Ovary (tissue), 7 donors: ENCODE measurements at regions not wholly inside any gene's neighbourhood (a gene's known extent, or its start where the extent isn't known, plus 50 kb on each side); places are given as distances from the start of the nearest gene placed in this dataset.

Source experiments
- DNase-seq, 5 donors: peaks; one replicate each; pipeline ENCODE4 v3.0.0-alpha.2; 2019 to 2020
- H3K27ac ChIP-seq, 2 donors: fragments of 200-600 bp; one replicate each; pipeline versions ENCODE4 v1.5.1 to v1.8.0; 2019 to 2022
- H3K27me3 ChIP-seq: fragments of 200-600 bp; one replicate; pipeline ENCODE4 v1.8.0; 2022
- H3K36me3 ChIP-seq: fragments of 200-600 bp; sonication (generic); one replicate; pipeline ENCODE4 v1.5.1; 2019
- H3K4me1 ChIP-seq: one replicate; pipeline ENCODE4 v1.8.1; 2013; ENCODE audit warnings: mild to moderate bottlenecking, moderate library complexity; ENCODE audit not compliant: insufficient read depth
- H3K4me3 ChIP-seq: fragments of 200-600 bp; sonication (generic); one replicate; pipeline ENCODE4 v1.5.1; 2017
- H3K9me3 ChIP-seq, 2 donors: fragments of 200-600 bp in 1 of 2; sonication (generic) in 1 of 2; one replicate each; pipeline versions ENCODE4 v1.5.1 to v1.8.1; 2013 to 2019; ENCODE audit warnings: mild to moderate bottlenecking in 1 of 2, moderate library complexity in 1 of 2
- EP300 ChIP-seq: sonication (generic); formaldehyde crosslinking; IDR thresholded peaks from one replicate; pipeline ENCODE4 v1.6.1; 2017; ENCODE audit warnings: antibody characterized with exemption
- POLR2A ChIP-seq: fragments of 450-650 bp; IDR thresholded peaks from one replicate; pipeline ENCODE4 v1.6.1; 2017; ENCODE audit warnings: antibody characterized with exemption, mild to moderate bottlenecking, moderate library complexity
- WGBS, 3 donors: extraction: QIAGEN DNeasy Blood & Tissue Kit in 1 of 3; methylation state at CpG; one replicate each; pipeline versions ENCODE4 v1.1.5 to v1.1.7; 2013 to 2017; 5-methylcytosine and 5-hydroxymethylcytosine counted together
- intact Hi-C, 4 donors: fragments of 100-400 bp; cut with DNase I; formaldehyde crosslinking; loops; one replicate each; pipeline versions ENCODE4 v1.11.0 to v1.15.1; 2022 to 2023
- TF ChIP-seq, protein P1 (sequence below), 3 donors: fragments of 450-650 bp in 2 of 3; fragments of 200-600 bp in 1 of 3; IDR thresholded peaks; one replicate each; pipeline versions ENCODE4 v1.5.1 to v1.8.0; 2016 to 2022; ENCODE audit warnings: antibody characterized with exemption in 3 of 3, mild to moderate bottlenecking in 1 of 3
- donor health status: DM: no; HTN: no; CAD: no; lungs with moderate emphysema.
- donor health status: DM: no; HTN: no; CAD: no.
- donor health status: Bipolar disorder and iron deficiency.
- donor health status: DM: no; HTN: no; CAD: no.
- donor health status: DM: yes; HTN: yes; CAD: no.

DNA sequence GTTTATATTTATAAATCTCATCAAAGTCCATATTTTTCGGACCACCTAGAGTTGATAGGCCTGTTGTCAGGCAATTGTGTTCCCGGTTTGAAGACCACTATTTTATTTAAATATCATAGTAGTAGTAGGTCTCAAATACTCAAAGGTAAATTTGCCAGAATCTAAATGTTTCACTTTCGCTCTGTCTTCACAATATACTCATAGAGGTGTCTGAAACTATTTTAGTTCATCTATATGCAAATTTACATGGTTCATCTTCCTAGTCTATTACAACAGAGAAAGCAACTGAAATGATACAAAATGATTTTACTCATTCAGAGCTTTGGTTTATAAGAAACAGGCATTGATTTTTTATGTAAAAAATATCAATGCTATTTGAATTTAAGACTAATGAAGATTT lies 1897.5 kb downstream of the EFNA5 start:
- Histone ChIP-seq H3K4me1 (no peaks in the 10 kb centered on the region), H3K36me3 (no peaks in the 10 kb centered on the region), H3K27me3 (no peaks in the 10 kb centered on the region), H3K27ac (no peak overlapping the region), H3K9me3 (no peaks in the 10 kb centered on the region), H3K4me3 (no peak overlapping the region)
- 89 to 95% (median 94%) methylated on average over 3 of the region's 3 CpGs for WGBS, 3 donors
- intact Hi-C loops, result no loop called here
- no peak for DNase-seq
- TF ChIP-seq, protein P1, sequence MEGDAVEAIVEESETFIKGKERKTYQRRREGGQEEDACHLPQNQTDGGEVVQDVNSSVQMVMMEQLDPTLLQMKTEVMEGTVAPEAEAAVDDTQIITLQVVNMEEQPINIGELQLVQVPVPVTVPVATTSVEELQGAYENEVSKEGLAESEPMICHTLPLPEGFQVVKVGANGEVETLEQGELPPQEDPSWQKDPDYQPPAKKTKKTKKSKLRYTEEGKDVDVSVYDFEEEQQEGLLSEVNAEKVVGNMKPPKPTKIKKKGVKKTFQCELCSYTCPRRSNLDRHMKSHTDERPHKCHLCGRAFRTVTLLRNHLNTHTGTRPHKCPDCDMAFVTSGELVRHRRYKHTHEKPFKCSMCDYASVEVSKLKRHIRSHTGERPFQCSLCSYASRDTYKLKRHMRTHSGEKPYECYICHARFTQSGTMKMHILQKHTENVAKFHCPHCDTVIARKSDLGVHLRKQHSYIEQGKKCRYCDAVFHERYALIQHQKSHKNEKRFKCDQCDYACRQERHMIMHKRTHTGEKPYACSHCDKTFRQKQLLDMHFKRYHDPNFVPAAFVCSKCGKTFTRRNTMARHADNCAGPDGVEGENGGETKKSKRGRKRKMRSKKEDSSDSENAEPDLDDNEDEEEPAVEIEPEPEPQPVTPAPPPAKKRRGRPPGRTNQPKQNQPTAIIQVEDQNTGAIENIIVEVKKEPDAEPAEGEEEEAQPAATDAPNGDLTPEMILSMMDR (IDR thresholded peaks at IDR 0.05), result no peak
- TF ChIP-seq POLR2A (no peak), EP300 (no peak)

DNA sequence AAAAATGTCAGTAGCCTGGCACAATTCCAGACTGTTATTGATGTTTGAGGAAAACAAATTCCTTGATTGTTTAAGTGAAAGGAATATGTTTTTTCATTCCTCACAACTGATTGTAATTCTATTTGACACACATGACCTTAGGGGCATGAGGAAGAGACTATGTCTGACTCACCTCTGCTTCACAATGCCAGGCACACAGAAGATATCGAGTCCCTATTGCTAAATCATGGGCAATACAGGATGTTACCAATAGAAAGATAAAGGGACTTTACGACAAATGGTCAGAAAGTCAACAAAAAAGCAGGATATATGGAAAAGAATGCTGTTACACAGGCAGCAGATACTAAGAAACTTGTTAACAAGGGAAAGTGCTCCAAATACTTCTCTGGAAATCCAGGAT lies 1903.5 kb downstream of the EFNA5 start:
- intact Hi-C loops, result no loop called here
- no peak overlapping the region for H3K27ac ChIP-seq
- DNase-seq, result no peak
- no peaks in the 10 kb centered on the region for H3K4me1 ChIP-seq
- H3K4me3 ChIP-seq, result no peak overlapping the region
- H3K36me3 ChIP-seq, result no peaks in the 10 kb centered on the region
- H3K9me3 ChIP-seq, result no peaks in the 10 kb centered on the region
- no peaks in the 10 kb centered on the region for H3K27me3 ChIP-seq
- WGBS, 3 donors, result 86 to 91% (median 90%) methylated on average over 2 of the region's 2 CpGs
- TF ChIP-seq POLR2A, result no peak
- TF ChIP-seq EP300, result no peak
- TF ChIP-seq, protein P1 (IDR thresholded peaks at IDR 0.05), result no peak

DNA sequence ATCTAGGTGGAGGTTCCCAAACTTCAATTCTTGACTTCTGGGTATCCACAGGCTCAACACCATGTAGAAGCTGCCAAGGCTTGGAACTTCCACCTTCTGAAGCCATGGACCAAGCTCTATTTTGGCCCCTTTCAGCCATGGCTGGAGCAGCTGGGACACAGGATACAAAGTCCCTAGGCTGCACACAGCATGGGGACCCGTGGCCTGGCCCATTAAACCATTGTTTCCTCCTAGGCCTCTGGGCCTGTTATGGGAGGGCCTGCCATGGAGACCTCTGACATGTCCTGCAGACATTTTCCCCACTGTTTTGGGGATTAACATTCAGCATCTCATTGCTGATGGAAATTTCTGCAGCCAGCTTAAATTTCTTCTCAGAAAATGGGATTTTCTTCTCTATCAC lies 1908.0 kb downstream of the EFNA5 start:
- 64 to 95% (median 78%) methylated on average over 1 of the region's 1 CpG for WGBS, 3 donors

DNA sequence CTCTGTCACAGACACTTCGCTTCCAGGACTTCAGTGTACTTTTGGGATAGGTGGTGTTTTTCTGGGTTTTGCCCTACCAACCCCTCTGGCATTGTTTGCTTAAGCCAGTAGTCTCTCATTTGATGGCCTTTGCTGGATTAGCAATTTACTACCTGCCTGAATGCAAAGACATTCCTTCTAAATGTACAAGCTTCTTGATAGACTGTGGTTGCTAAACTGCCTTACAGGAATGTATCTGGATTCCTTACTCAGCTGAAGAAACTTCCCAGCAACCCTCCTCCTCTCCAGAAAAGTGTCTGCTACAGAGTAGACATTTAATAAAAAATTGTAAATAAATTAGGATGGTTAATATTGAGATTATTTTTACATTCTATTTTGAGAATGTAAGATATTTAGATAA lies 1916.7 kb downstream of the EFNA5 start:
- no peaks in the 10 kb centered on the region for H3K4me1 ChIP-seq
- no peaks in the 10 kb centered on the region for H3K9me3 ChIP-seq
- H3K27ac ChIP-seq, result no peak overlapping the region
- DNase-seq, result no peak
- no peak overlapping the region for H3K4me3 ChIP-seq
- TF ChIP-seq, protein P1 (IDR thresholded peaks at IDR 0.05), result no peak
- TF ChIP-seq EP300 (no peak), POLR2A (no peak)
- WGBS, 3 donors, result 89 to 91% (median 89%) methylated on average over 1 of the region's 1 CpG
- H3K27me3 ChIP-seq, result peaks cover 3% of the 10 kb centered on the region
- no peaks in the 10 kb centered on the region for H3K36me3 ChIP-seq
- intact Hi-C loops, result no loop called here

More for the DNA sequence above, 1908.0 kb downstream of the EFNA5 start:
- DNase-seq, result no peak
- TF ChIP-seq POLR2A (no peak), EP300 (no peak)
- TF ChIP-seq, protein P1 (IDR thresholded peaks at IDR 0.05), result no peak
- H3K27ac ChIP-seq, result no peak overlapping the region
- intact Hi-C loops, result no loop called here
- H3K27me3 ChIP-seq, result no peaks in the 10 kb centered on the region
- no peaks in the 10 kb centered on the region for H3K9me3 ChIP-seq
- H3K4me1 ChIP-seq, result no peaks in the 10 kb centered on the region
- no peak overlapping the region for H3K4me3 ChIP-seq
- H3K36me3 ChIP-seq, result no peaks in the 10 kb centered on the region

DNA sequence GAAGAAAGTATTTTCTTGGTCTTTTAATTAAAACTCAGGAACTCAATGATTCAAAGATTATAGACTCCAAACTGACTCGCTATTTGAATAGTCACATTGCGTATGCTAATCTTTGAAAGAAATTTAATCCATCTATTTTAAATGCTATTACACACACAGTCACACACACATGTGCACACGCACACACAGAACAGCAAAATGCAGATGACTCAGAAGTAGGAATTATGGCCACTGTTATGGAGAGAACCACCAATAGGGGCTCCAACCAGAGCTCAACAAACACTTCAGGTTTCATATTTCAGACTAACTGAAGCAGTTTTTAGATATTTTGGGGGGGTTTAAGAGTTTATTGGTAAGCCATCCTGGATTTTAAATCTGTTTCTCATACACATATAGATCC lies 1917.9 kb downstream of the EFNA5 start:
- Histone ChIP-seq H3K4me1 (no peaks in the 10 kb centered on the region), H3K27me3 (peaks cover 3% of the 10 kb centered on the region), H3K27ac (no peak overlapping the region), H3K36me3 (no peaks in the 10 kb centered on the region), H3K4me3 (no peak overlapping the region), H3K9me3 (no peaks in the 10 kb centered on the region)
- TF ChIP-seq EP300, result no peak
- TF ChIP-seq, protein P1 (IDR thresholded peaks at IDR 0.05), result no peak
- no peak for TF ChIP-seq POLR2A
- WGBS, 3 donors, result 95 to 100% (median 96%) methylated on average over 3 of the region's 3 CpGs
- no peak for DNase-seq
- intact Hi-C loops, result no loop called here
